ENCODE measurements at regions not wholly inside any gene's neighbourhood (a gene's known extent, or its start where the extent isn't known, plus 50 kb on each side); places are given as distances from the start of the nearest gene placed in this dataset.

DNA sequence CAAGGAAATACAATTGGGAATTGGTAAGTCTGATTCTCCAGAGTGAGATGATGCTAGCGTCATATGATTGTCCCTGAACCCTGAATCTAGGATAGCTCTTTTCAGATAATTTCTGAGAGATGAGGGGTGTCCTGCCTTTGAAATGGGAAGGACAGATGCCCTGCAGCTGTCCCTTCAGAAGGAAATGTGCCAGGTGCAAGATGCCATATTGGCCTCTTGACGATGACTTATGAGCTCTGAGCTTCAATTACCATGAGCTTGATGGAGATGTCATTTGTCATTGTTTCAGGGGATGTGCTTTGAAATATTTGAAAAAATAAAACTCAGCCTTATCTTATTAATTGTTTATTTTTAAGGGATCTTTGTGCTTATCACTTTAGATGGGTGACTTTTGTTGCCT lies 185.1 kb downstream of the DACT1 start:
- TF ChIP-seq, protein P1, sequence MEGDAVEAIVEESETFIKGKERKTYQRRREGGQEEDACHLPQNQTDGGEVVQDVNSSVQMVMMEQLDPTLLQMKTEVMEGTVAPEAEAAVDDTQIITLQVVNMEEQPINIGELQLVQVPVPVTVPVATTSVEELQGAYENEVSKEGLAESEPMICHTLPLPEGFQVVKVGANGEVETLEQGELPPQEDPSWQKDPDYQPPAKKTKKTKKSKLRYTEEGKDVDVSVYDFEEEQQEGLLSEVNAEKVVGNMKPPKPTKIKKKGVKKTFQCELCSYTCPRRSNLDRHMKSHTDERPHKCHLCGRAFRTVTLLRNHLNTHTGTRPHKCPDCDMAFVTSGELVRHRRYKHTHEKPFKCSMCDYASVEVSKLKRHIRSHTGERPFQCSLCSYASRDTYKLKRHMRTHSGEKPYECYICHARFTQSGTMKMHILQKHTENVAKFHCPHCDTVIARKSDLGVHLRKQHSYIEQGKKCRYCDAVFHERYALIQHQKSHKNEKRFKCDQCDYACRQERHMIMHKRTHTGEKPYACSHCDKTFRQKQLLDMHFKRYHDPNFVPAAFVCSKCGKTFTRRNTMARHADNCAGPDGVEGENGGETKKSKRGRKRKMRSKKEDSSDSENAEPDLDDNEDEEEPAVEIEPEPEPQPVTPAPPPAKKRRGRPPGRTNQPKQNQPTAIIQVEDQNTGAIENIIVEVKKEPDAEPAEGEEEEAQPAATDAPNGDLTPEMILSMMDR (IDR thresholded peaks at IDR 0.05), result no peak
- Histone ChIP-seq H3K4me2 (replicated peaks; ENCODE audit: extremely low read depth, low read length, poor library complexity, severe bottlenecking) (no peak overlapping the region), H3K4me1 (ENCODE audit: control insufficient read depth in 1 of 2, insufficient read depth in 2 of 2, low read length in 2 of 2) (no peaks in the 10 kb centered on the region), H2AFZ (ENCODE audit: insufficient read depth, low read depth, low read length, poor library complexity, severe bottlenecking) (no peak overlapping the region), H3K36me3 (replicated peaks in 1 of 2; ENCODE audit: control insufficient read depth in 1 of 2, insufficient read depth in 2 of 2, low read length in 2 of 2) (no peaks in the 10 kb centered on the region), H3K9me3 (replicated peaks in 1 of 2; ENCODE audit: control insufficient read depth in 1 of 2, insufficient read depth in 1 of 2, low read length in 2 of 2) (peaks cover 0 to 5% of the 10 kb centered on the region in 2 donors), H3K27ac (ENCODE audit: low read depth in 1 of 2, low read length in 2 of 2) (no peak overlapping the region), H4K20me1 (ENCODE audit: insufficient read depth, low read length) (no peaks in the 10 kb centered on the region), H3K4me3 (replicated peaks in 1 of 3; ENCODE audit: low read depth in 2 of 3, low read length in 3 of 3) (no peak overlapping the region), H3K79me2 (ENCODE audit: insufficient read depth, low read length) (no peaks in the 10 kb centered on the region), H3K27me3 (ENCODE audit: control insufficient read depth in 2 of 2, insufficient read depth in 2 of 2, low read length in 2 of 2) (no peaks in the 10 kb centered on the region), H3K9ac (ENCODE audit: insufficient read depth, low read length, poor library complexity, severe bottlenecking) (no peak overlapping the region)
- Mint-ChIP-seq H3K36me3 (no peaks in the 10 kb centered on the region), H3K4me3 (no peak overlapping the region), H3K9me3 (peaks cover 0 to 12% (median 3%) of the 10 kb centered on the region in 7 donors), H3K27me3 (ENCODE audit: low read depth in 3 of 3) (peaks cover 0 to 5% (median 1%) of the 10 kb centered on the region in 3 donors), H3K4me1 (peaks cover 6% of the 10 kb centered on the region), H3K27ac (no peak overlapping the region)
- WGBS (ENCODE audit: insufficient coverage), result 100% methylated on average over 1 of the region's 2 CpGs
- DNase-seq, result no peak
- intact Hi-C loops (cut with micrococcal nuclease), result no loop called here

GRCh38 chr14:58823312-58823711 lies 185.6 kb downstream of the DACT1 start:
- Histone ChIP-seq H3K4me3 (replicated peaks in 1 of 3; ENCODE audit: low read depth in 2 of 3, low read length in 3 of 3) (no peak overlapping the region), H3K4me1 (ENCODE audit: control insufficient read depth in 1 of 2, insufficient read depth in 2 of 2, low read length in 2 of 2) (no peaks in the 10 kb centered on the region), H3K79me2 (ENCODE audit: insufficient read depth, low read length) (no peaks in the 10 kb centered on the region), H3K27me3 (ENCODE audit: control insufficient read depth in 2 of 2, insufficient read depth in 2 of 2, low read length in 2 of 2) (no peaks in the 10 kb centered on the region), H3K9me3 (replicated peaks in 1 of 2; ENCODE audit: control insufficient read depth in 1 of 2, insufficient read depth in 1 of 2, low read length in 2 of 2) (peaks cover 0 to 8% of the 10 kb centered on the region in 2 donors), H3K27ac (ENCODE audit: low read depth in 1 of 2, low read length in 2 of 2) (no peak overlapping the region), H3K9ac (ENCODE audit: insufficient read depth, low read length, poor library complexity, severe bottlenecking) (no peak overlapping the region), H2AFZ (ENCODE audit: insufficient read depth, low read depth, low read length, poor library complexity, severe bottlenecking) (no peak overlapping the region), H3K36me3 (replicated peaks in 1 of 2; ENCODE audit: control insufficient read depth in 1 of 2, insufficient read depth in 2 of 2, low read length in 2 of 2) (no peaks in the 10 kb centered on the region), H4K20me1 (ENCODE audit: insufficient read depth, low read length) (no peaks in the 10 kb centered on the region), H3K4me2 (replicated peaks; ENCODE audit: extremely low read depth, low read length, poor library complexity, severe bottlenecking) (no peak overlapping the region)
- TF ChIP-seq, protein P1 (IDR thresholded peaks at IDR 0.05), result no peak
- Mint-ChIP-seq H3K4me1 (peaks cover 6% of the 10 kb centered on the region), H3K4me3 (no peak overlapping the region), H3K27ac (no peak overlapping the region), H3K9me3 (peaks cover 0 to 16% (median 3%) of the 10 kb centered on the region in 7 donors), H3K27me3 (ENCODE audit: low read depth in 3 of 3) (peaks cover 0 to 5% (median 1%) of the 10 kb centered on the region in 3 donors), H3K36me3 (no peaks in the 10 kb centered on the region)
- intact Hi-C loops (cut with micrococcal nuclease), result no loop called here
- no CpG with 5 or more reads among the region's 2 CpGs for WGBS (ENCODE audit: insufficient coverage)
- DNase-seq, result no peak

All from CD14-positive monocyte (primary cell).